ENCODE measurements at regions not wholly inside any gene's neighbourhood (a gene's known extent, or its start where the extent isn't known, plus 50 kb on each side); places are given as distances from the start of the nearest gene placed in this dataset.
A peak's percentile ranks its signal among the peaks of the same experiment; 100 is the strongest.
"Not testable (repeated sequence)": the region's sequence is repeated elsewhere in the genome, so short reads cannot be mapped to it uniquely, and the experiment has no call there.

DNA sequence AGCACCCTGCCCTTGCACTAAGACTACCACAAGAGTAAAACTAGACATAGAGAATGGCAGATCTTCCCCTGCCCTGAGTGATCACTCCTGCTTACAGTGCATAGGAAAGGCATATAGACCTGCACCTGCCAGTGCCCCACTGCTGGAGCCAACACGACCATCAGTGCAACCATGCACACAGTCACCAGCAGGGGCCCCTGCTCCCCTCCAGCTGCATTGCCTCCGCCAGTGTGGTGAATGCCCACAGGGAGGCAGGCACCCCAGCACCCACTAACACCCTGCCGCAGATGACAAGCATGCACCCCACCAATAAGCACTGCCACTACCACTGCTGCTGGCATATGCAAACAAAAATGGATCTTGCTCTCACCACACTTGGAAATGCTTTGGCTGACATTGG is 478.8 kb downstream of the ADCYAP1 start:
- no peak for DNase-seq (ENCODE audit: low read depth, low spot score)
- Histone ChIP-seq H3K9me2 (ENCODE audit: insufficient read depth) (no peaks in the 10 kb centered on the region), H3K36me3 (ENCODE audit: control insufficient read depth in 1 of 2, insufficient read depth in 2 of 2, low read length in 2 of 2) (no peaks in the 10 kb centered on the region), H2AFZ (ENCODE audit: low read depth, low read length, poor library complexity, severe bottlenecking) (no peak overlapping the region), H3K9me3 (ENCODE audit: control insufficient read depth in 1 of 2, insufficient read depth in 1 of 2, low read depth in 1 of 2, low read length in 2 of 2) (no peaks in the 10 kb centered on the region), H3K4me1 (ENCODE audit: control insufficient read depth in 1 of 2, insufficient read depth in 2 of 2, low read length in 2 of 2) (no peaks in the 10 kb centered on the region), H3K27ac (ENCODE audit: low read depth, low read length) (no peak overlapping the region), H3K4me3 (replicated peaks in 1 of 2; ENCODE audit: low read depth in 1 of 2, low read length in 2 of 2) (no peak overlapping the region), H3K9ac (ENCODE audit: low read length) (no peak overlapping the region), H3K79me2 (ENCODE audit: insufficient read depth, low read length) (peaks cover 12% of the 10 kb centered on the region; the same call in 1 of the 2 replicates), H4K20me1 (ENCODE audit: insufficient read depth) (no peaks in the 10 kb centered on the region), H3K27me3 (ENCODE audit: insufficient read depth, low read length) (no peaks in the 10 kb centered on the region), H3K4me2 (ENCODE audit: low read length) (no peak overlapping the region)
- no peak for TF ChIP-seq EZH2 (IDR thresholded peaks at IDR 0.05)
- TF ChIP-seq, protein P1, sequence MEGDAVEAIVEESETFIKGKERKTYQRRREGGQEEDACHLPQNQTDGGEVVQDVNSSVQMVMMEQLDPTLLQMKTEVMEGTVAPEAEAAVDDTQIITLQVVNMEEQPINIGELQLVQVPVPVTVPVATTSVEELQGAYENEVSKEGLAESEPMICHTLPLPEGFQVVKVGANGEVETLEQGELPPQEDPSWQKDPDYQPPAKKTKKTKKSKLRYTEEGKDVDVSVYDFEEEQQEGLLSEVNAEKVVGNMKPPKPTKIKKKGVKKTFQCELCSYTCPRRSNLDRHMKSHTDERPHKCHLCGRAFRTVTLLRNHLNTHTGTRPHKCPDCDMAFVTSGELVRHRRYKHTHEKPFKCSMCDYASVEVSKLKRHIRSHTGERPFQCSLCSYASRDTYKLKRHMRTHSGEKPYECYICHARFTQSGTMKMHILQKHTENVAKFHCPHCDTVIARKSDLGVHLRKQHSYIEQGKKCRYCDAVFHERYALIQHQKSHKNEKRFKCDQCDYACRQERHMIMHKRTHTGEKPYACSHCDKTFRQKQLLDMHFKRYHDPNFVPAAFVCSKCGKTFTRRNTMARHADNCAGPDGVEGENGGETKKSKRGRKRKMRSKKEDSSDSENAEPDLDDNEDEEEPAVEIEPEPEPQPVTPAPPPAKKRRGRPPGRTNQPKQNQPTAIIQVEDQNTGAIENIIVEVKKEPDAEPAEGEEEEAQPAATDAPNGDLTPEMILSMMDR (IDR thresholded peaks at IDR 0.05 in 2 of 3, conservative IDR thresholded peaks at IDR 0.05 in 1 of 3; ENCODE audit: borderline replicate concordance in 1 of 3, insufficient read depth in 1 of 3, low read depth in 2 of 3, low read length in 2 of 3): peak in 2 of 3 experiments; percentile 5 to 18; a peak in 1 of 6 replicates
- BruUV-seq (replicated peaks): no TSS peak
- intact Hi-C loops (cut with micrococcal nuclease): no loop called here
- RAD21 ChIA-PET (ENCODE audit: low non-redundant PET in 1 of 2, low total read pairs in 2 of 2, uncharacterized antibody in 2 of 2, unreplicated experiment in 2 of 2): no interaction called here
- POLR2A ChIA-PET: no interaction called here
- ATAC-seq: no peak
- CTCF ChIA-PET: no interaction called here

DNA sequence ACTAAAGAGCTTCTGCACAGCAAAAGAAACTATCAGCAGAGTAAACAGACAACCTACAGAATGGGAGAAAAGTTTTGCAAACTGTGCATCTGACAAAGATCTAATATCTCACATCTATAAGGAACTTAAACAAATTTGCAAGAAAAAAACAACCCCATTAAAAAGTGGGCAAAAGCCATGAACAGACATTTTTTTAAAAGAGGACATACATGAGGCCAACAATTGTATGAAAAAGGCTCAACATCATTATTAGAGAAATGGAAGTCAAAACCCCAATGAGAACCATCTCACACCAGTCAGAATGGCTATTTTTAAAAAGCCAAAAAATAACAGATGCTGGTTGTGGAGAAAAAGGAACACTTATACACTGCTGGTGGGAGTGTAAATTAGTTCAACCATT is 483.8 kb downstream of the ADCYAP1 start:
- H3K27me3 ChIP-seq (ENCODE audit: insufficient read depth, low read length); H3K27ac ChIP-seq (ENCODE audit: low read depth, low read length); POLR2A ChIA-PET; H3K79me2 ChIP-seq (ENCODE audit: insufficient read depth, low read length); H3K4me1 ChIP-seq (ENCODE audit: control insufficient read depth in 1 of 2, insufficient read depth in 2 of 2, low read length in 2 of 2); H2AFZ ChIP-seq (ENCODE audit: low read depth, low read length, poor library complexity, severe bottlenecking); H3K9me2 ChIP-seq (ENCODE audit: insufficient read depth); RAD21 ChIA-PET (ENCODE audit: low non-redundant PET in 1 of 2, low total read pairs in 2 of 2, uncharacterized antibody in 2 of 2, unreplicated experiment in 2 of 2); H4K20me1 ChIP-seq (ENCODE audit: insufficient read depth); intact Hi-C loops (cut with micrococcal nuclease); ATAC-seq; DNase-seq (ENCODE audit: low read depth, low spot score); H3K9ac ChIP-seq (ENCODE audit: low read length); H3K4me2 ChIP-seq (ENCODE audit: low read length); CTCF ChIA-PET; H3K4me3 ChIP-seq (replicated peaks in 1 of 2; ENCODE audit: low read depth in 1 of 2, low read length in 2 of 2); H3K9me3 ChIP-seq (ENCODE audit: control insufficient read depth in 1 of 2, insufficient read depth in 1 of 2, low read depth in 1 of 2, low read length in 2 of 2); BruUV-seq (replicated peaks); H3K36me3 ChIP-seq (ENCODE audit: control insufficient read depth in 1 of 2, insufficient read depth in 2 of 2, low read length in 2 of 2): not testable (repeated sequence)
